ENCODE measurements at regions not wholly inside any gene's neighbourhood (a gene's known extent, or its start where the extent isn't known, plus 50 kb on each side); places are given as distances from the start of the nearest gene placed in this dataset.

DNA sequence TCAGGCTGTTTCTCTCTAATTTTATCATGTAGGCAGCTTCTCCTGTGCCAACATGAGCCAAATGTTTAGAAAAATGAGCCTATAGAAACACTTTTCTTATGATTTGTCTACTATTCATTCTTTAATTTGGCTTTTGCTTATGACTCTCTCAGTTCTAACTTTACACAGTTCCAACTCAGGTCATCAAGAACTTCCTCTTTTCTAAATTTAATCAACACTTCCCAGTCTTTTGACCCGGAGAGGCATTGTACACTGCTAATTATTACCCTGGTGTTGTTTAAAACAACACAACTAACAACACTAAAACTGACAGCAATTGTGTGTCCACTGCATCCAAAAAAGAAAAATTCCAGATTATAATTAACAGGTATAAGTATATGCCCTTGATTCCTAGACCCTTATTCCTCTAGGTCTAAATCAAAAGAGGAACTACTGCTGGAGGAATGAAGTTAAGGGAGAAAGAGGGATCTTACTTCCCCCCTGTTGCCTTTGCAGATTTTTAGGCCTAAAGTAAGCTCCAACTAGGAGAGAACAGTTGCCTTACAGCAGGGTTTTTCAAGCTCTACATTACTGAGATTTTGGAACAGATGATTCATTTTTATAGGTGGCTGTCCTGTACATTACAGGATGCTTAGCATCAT lies 332.2 kb upstream of the GOLIM4 start:
- DNase-seq, result no peak

DNA sequence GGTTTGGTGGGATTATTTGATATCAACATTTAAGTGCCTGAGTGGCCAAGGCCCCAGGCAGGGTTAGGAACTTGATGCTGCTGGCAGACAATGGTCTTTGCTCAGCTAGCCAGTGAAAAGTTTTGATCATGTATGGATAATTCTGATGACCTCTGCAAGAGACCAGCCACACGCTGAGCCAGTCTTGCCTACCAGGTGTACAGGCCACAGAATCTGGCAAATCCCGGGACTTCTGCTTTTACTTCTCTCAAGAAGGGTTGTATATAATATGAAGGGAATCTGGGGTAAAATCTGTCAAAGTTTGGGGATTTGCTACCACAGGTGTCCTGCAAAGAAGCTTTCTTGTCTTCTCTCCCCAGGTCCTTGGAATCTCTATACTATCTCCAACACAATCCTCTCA lies 331.4 kb upstream of the GOLIM4 start:
- DNase-seq, result no peak

DNA sequence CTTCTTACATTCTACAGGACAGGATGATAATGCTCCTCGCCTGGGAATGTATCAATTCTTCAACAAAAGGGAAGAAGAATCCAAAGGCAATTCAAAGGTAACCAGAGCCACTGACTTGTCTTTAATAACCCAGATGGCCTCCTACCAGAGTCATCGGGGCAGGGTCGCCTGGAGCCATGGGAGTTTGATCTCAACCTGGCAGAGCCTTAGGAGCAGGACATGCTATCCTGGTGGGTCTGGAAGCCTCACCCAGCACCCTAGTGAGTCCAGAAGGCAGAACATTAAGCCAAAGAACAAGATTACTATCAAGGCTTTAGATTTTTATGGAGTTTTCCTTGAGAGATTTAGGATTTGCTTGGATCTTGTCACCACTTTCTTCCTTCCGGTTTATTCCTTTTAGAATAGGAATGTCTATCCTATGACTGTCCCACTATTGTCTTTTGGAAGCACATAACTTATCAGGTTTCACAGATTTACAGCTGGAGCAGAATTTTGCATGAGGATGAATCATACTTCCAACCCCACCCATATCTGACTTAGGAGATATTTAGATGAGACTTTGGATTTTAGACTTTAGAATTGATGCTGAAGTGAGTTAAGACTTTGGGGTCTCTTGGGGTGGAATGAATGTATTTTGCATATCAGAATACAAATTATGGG lies 330.3 kb upstream of the GOLIM4 start:
- DNase-seq, result no peak

DNA sequence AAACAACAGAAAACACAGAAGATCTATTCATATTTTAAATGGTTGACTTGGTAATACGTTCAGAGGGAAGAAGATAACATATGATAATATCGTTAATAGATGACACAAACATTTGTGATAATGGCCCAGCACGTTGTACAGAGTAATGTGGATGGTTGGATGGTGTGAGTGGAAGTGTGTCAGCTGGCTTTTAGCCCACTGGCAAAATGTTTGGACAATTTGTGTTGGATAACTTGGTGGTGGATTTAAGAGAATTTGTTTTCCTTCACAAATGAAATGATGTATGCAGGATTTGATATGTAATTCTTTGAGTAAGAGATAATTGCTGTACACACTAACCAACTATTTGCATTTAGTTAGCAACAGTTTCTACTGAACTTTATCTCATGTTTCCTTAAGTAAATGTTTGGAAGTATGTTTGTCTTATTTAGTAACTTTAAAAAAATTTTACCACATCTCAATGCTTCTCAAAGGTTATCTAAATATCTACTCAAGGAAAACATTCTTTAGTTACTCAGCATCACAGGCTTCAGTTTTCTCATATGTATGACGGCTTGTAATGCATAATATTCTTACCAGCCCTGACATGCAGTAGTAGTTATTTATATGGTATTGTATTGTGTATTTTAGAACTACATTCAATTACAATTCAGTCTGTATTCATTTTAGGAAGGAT lies 328.5 kb upstream of the GOLIM4 start:
- DNase-seq, result no peak

DNA sequence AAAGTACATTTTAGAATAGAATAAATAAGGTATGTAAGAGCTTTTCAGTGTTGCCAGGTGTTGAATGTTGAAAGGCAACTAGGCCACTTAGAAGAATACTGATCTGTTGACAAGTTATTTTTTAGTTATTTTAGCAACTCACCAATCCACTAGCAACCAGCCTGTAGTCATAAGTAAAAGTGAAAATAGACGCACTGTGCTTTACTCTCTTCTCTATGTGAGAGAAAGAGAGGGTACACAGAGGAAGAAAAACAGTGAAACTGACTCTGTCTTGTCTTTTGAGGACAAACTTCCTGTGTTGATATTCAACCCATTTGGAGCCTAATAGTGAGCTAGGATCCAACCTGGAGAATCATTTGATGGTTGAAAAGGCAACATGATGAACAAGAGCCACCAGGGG lies 327.1 kb upstream of the GOLIM4 start:
- no peak for DNase-seq

DNA sequence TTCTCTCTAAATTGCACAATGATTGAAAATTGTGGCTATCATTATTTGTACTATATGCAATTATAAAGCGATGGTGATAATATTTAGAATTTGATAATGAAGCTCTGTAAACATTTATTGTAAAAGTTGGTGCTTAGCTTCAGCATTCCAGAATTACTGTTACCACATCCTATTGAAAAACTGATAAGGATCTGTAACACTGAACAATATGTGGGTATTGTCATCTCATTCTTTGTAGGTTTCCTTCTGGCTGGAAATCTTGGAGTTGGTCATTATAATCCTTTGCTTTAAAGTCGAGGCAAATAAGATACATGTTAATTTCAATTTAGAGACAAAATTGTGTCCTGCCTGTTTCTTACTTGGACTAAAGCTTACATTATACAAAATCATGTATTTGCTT lies 323.4 kb upstream of the GOLIM4 start:
- DNase-seq, result no peak

DNA sequence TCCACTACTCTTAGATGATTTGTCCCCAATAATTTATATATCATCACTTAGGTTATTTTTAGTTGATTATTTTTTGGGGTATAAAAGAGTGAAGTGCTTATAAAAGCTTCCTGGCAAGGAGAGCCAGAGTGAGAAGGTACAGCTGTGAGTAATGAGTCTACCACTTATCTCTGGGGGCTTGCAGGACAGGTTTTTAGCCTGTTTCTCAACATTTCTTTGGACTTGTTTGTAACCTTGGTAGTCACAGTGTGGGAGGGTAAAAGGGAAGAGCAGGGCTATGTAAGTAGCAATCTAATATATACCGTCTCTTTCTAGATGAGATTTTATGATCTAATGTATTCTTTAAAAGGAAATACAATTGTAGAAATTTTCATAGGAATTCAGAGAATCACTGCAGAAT lies 321.3 kb upstream of the GOLIM4 start:
- no peak for DNase-seq

DNA sequence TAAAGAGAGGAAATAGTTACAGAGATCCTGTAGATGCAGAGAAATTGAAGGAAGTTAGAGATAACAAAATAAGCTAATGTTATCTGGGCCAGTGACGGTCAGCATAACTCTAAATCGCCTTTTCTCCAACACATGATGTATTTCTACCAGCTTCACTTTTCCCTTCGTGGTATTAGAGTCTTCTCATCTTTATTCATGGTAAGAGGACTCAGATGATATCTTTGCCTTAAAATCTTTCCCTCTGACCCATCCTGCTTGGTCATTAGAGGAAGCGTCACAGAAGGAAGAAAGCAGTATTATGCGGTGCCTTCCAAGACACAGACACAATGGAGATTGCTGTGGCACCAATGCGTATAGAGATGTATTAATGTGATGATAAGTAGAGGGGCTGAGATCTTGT lies 320.7 kb upstream of the GOLIM4 start:
- no peak for DNase-seq

DNA sequence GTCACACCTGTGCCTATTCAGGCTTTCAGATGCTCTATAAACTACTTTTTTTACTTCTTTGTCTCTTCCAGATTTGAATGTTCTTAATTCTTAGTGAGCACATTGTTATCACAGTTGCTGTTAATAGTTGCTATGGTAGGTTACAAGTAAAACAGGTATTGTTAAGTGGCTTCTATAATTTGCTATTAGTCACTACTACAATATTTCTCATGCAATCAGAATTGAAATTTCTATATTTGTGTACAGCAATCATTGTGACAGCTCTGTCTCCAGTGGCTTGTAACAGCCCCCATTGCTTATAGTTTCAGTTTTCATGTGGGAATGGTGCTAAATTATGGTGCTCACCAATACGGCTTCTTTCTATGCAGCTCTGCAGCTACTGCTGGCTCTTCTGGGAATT lies 318.4 kb upstream of the GOLIM4 start:
- DNase-seq, result no peak

DNA sequence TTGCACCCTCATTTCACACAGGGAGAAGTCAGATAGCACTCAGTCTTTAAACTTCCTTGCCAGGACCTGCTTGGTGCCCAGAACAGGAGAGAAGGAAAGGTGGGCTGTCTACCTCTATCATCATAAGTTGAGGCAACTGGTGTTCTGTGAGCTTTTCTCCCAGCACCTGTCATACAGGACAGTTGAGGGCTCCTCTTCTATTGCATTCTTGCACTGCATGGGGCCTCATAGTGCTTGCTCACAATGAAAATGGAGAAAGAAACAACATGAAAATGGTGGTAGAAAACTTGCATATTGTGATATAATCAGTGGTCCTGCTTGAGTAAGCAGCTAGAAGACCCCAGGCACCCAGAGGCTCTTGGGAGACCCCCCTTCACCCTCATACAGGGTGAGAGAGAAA lies 311.7 kb upstream of the GOLIM4 start:
- DNase-seq, result no peak

DNA sequence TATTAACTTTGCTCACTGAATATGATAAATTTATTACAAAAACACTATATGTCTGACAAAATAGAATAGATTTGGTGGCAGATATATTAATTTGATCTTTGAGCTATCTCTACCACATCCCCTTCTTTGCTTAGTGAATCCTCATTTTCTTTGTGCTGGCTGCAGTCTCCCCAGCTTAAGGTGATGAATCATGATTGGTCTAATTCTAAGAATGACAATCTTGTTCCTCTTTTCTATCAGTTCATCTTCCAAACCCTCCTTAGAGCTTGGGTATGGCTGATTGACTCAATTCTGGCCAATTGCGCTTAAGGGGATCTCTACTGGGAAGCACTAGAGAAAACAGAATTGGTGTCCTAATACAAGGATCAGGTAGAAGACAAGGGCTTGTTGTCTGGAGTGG lies 309.6 kb upstream of the GOLIM4 start:
- no peak for DNase-seq

DNA sequence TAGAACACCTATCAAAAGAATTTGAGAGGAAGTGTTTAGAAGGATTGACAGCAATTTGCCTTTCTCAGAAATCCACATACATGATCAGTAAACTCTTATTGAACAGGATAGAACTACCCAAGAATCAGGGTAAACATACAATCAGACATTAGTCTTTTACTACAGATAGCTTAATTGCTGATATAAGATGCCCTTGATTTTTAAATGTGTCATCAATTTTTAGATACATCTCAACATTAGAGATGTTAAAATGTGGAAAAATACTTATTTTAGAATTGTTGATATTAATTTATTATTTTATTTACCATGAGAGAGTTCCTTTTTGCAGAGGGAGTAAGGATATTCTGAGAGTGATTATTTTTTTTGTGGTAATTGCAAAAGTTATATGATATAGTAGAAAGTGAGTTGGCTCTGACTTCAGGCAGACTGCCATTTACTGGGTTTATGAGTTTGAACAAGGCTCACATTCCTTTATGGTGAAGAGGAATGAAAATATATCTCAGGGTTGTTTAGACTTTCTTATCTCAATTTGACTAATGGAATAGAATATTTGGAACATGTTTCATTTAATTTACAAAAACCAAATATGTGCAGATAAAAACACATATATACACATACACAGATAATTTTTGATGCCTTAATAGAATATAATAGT lies 302.8 kb upstream of the GOLIM4 start:
- no peak for DNase-seq

DNA sequence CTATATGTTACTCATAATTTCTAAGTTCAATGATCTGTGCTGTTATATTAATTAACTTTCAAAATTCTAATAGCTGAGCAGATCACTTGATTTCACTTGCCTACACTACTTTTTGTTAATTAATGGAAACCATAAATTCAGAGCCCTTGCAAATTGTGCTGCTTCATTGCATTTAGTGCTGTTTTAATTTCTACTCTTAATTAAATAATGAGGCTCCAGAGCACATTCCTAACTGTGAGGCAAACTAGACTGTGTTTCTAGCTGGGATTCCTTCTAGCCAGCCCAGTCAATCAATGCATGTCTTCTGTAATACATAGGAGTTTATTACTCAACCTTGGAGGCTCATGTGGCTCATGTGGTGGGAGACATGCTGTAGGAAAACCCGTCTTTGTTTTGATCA lies 301.1 kb upstream of the GOLIM4 start:
- DNase-seq, result no peak

DNA sequence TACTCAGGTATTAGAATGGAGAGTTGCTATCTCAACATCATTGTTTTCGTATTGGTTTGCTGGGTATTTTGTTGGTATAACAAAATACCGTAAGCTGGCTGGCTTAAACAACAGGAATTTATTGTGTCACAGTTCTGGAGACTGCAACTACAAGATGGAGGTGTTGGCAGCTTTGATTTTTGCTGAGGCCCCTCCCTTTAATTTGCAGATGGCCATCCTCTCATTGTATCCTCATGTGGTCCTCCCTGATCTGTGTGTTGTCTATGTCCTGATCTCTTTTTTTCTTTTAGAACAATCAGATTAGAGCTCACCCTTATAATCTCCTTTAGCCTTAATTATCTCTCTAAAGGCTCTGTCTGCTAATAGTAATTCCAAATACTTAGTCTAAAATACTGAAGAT lies 299.8 kb upstream of the GOLIM4 start:
- DNase-seq, result no peak

DNA sequence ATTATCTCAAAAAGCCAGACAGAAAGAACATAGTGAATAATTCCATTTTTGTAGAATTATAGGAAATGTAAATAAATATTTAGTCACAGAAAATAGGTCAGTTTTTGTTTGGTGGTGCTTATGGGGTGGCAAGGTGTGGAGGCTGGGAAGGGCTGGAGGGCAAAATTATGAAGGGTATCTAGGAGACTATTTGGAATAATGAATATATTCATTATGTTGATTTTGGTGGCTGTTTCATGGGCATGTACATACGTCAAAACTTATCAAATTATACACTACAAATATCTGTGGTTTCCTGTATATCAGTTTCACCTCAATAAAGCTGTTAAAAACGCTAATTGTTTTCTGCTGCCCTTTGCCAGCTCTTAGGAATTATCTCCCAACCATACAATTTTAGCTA lies 298.7 kb upstream of the GOLIM4 start:
- no peak for DNase-seq

DNA sequence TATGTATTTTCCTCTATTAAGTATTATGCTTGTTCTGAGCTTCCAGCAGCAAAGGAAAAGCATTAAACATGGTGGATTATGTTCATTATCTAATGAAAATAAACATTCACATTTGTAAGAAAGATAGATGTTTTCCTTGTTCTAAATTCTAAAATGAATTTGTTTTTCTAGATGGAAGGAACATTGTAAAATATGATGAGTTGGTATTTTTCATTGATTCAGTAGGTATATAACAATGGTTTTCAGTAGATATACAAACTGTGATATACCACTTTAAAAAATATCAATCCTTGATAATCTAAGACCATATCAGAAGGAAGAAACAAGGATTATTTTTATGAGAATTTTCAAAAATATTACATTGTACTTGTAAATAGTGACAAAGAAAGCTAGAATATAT lies 290.6 kb upstream of the GOLIM4 start:
- no peak for DNase-seq

DNA sequence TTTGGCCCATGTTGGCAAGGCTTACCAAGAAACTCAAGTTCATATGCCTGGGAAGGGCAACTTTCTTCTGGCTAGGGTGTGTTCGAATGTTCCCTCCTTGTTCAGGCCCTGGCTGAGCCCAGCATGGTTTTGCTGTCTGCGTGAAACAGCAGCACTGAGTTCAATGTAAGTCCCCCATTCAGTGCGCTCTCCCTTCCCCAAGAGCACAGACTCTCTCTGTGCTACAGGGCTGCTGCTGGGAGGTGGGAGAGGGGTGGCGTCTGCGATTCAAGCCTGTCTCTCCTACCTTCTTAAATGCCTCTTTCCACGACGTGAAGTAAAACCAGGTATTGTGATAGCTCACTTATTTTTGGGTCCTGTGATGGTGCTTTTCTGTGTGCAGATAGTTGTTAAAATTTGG lies 289.3 kb upstream of the GOLIM4 start:
- no peak for DNase-seq

DNA sequence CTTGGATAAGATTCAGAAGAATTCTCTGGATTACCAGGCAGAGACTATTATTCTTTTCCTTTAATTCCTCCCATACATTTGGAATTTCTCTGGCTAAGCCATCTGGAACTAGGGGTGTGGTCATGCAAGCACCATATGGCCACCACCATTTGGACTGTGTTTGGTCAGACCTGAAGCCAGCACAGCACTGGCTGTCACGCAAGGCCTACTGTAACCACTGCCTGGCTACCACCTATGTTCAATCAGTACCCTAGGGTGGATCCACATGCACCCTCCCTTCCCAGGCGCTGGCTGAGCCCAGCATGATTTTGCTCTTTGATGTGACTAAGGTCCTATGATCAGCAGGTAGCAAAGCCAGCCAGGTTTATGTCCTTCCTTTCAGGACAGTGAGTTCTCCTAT lies 287.8 kb upstream of the GOLIM4 start:
- no peak for DNase-seq

DNA sequence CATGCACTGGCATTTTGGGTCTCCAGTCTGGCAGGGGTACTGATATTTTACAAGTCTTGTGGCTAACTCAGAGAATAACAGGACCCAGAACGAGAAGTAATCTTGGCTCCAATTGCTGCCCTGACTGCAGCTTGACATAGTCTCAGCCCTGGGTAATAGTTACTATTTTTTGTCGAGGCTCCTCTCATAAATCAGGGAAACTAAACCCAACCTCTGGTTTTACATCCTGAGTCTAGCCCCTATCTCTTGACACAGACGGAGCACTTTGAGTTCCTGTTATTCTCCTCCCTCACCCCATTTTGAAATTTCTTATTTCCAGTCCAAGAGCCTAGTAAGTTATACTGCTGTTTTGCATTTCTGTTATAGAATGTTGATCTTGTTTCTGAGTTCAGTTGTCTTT lies 276.1 kb upstream of the GOLIM4 start:
- DNase-seq, result no peak

DNA sequence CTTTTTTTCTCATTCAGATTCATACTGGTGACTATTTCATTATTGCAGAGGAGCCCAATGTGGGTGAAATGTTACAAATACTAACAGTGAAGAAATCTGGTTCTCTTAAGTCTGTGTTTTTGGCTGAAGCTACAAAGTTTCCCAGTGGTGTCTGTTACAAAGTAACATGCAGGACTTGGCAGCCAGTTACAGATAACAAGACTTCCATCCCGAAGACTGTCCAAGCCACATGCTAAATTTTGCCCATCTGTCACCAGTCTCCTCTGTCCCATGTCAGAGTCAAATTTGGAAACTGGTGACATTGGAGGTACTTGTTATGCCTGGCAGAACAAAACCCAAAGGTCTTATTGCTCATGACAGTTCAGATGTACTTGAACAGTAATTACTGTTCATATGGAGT lies 269.2 kb upstream of the GOLIM4 start:
- no peak for DNase-seq

DNA sequence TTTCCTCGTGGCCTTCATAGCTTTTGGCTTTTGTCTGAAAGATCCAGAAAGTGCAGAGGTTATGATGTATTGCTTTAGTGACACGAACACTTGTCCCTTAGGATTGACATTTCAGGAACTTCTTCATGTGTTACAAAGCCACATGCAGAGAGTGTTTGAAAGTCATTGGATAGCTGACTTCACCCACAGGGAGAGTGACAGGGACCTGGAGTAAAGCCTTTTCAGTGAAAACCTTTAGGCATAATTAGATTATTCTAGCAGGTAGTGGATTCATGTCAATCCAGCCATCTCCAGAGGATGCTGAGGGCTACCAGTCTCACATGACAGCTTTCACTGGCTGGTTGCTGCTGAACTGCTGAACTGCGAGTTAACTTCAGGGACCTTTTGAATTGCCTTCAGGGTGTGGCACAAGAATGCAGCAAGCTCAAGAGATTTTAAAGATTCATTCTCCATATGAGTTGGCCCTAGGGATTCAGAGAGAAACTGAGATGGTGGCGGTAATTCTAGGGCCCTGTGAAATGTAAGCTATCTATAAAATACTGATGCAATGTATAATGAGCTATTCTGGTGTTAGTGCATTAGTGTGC lies 267.0 kb upstream of the GOLIM4 start:
- DNase-seq, result no peak

DNA sequence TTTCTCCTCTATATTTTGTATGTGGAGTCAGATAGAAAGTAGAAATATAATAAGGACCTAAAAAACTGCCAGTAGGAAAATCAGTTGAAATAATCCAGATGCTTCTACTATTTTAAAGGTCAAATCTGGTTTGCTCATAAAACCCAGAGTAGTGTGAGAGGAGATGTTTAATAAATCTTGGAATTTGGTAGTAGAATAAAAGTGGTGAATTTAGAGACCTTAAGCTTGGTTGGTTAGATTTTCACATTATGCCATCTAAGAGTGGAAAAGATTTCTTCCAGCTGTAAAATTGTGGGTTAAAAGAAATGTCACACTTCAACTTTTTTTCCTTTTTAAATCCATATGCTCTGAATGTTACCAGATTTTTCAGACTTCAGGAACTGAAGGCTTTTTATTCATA lies 266.4 kb upstream of the GOLIM4 start:
- no peak for DNase-seq

DNA sequence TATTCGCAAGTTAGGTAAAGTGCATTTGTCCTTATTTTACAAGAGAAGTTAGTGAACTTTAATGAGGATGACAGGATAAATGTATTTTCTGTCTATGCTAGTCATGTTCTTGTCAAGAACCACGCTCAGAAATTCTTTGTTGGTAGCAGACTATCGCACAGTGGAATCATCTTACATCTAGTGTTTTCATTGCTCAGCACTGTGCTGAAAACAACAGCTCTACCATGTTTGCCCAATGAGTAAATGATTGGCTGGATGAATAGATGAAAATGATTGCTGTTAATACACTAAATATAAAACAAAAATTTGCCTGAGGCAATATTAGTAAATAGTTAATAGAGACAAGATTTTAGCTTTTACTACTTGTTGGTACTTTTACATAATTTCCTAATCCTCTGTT lies 265.3 kb upstream of the GOLIM4 start:
- DNase-seq, result no peak
